ENCODE measurements at regions not wholly inside any gene's neighbourhood (a gene's known extent, or its start where the extent isn't known, plus 50 kb on each side); places are given as distances from the start of the nearest gene placed in this dataset.

DNA sequence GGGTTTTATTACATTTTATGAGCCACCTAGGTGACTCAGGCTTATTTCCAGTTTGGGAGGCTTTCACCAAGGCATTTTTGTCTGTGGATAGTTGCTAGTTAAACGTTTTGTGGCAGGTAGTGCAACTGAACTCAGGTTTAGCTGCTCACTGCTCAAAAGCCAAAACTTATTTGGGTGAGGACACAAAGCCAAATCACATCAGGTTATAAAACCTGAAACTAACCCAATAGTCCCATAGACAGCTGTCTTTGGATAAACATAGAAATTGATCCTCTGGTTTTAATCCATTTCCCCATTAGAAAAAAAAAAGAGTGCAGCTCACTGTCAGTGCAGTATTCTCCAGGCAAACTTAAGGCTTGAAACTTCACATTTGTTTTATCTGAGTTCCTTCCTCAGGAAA is 362.6 kb upstream of the TFPI start:
- Histone ChIP-seq H3K4me3 (replicated peaks in 1 of 3; ENCODE audit: low read depth in 2 of 3, low read length in 3 of 3) (no peak overlapping the region), H3K4me2 (replicated peaks; ENCODE audit: extremely low read depth, low read length, poor library complexity, severe bottlenecking) (no peak overlapping the region), H4K20me1 (ENCODE audit: insufficient read depth, low read length) (no peaks in the 10 kb centered on the region), H3K9ac (ENCODE audit: insufficient read depth, low read length, poor library complexity, severe bottlenecking) (no peak overlapping the region), H3K27me3 (ENCODE audit: control insufficient read depth in 2 of 2, insufficient read depth in 2 of 2, low read length in 2 of 2) (no peaks in the 10 kb centered on the region), H3K36me3 (replicated peaks in 1 of 2; ENCODE audit: control insufficient read depth in 1 of 2, insufficient read depth in 2 of 2, low read length in 2 of 2) (no peaks in the 10 kb centered on the region), H3K27ac (ENCODE audit: low read depth in 1 of 2, low read length in 2 of 2) (no peak overlapping the region), H3K79me2 (ENCODE audit: insufficient read depth, low read length) (no peaks in the 10 kb centered on the region), H3K4me1 (ENCODE audit: control insufficient read depth in 1 of 2, insufficient read depth in 2 of 2, low read length in 2 of 2) (no peaks in the 10 kb centered on the region), H3K9me3 (replicated peaks in 1 of 2; ENCODE audit: control insufficient read depth in 1 of 2, insufficient read depth in 1 of 2, low read length in 2 of 2) (no peaks in the 10 kb centered on the region), H2AFZ (ENCODE audit: insufficient read depth, low read depth, low read length, poor library complexity, severe bottlenecking) (no peak overlapping the region)
- H3K36me3 Mint-ChIP-seq: no peaks in the 10 kb centered on the region
- no peaks in the 10 kb centered on the region for H3K27me3 Mint-ChIP-seq (ENCODE audit: low read depth in 3 of 3)
- DNase-seq: no peak
- intact Hi-C loops (cut with micrococcal nuclease): no loop called here
- H3K9me3 Mint-ChIP-seq: peaks cover 0 to 6% (median 0%) of the 10 kb centered on the region in 7 donors
- no peak overlapping the region for H3K27ac Mint-ChIP-seq
- WGBS (ENCODE audit: insufficient coverage): 88% methylated on average over 1 of the region's 1 CpG
- H3K4me1 Mint-ChIP-seq: no peaks in the 10 kb centered on the region
- H3K4me3 Mint-ChIP-seq: no peak overlapping the region
- TF ChIP-seq CTCF (IDR thresholded peaks at IDR 0.05): no peak

DNA sequence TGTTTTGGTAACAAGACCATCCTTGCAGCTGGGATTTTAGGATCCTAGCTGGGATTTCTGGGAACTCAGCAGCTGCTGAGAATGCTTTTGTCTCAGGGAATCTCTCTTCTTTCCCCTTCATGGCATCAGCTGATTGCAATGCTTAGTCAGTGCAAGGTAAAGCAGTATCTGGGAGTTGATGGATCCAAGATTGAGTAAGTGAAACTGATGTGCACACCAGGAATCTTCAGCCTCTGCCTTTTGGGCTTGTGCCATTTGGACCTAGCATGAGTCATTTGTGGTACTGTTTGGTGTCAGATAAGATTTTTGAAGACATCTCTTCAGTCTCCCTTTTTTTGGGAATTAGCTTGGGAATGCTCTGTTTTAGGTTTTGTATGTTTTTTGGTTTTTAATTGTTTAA is 363.3 kb upstream of the TFPI start:
- no peak for TF ChIP-seq CTCF (IDR thresholded peaks at IDR 0.05)
- Histone ChIP-seq H3K79me2 (ENCODE audit: insufficient read depth, low read length) (no peaks in the 10 kb centered on the region), H3K4me3 (replicated peaks in 1 of 3; ENCODE audit: low read depth in 2 of 3, low read length in 3 of 3) (no peak overlapping the region), H3K27ac (ENCODE audit: low read depth in 1 of 2, low read length in 2 of 2) (no peak overlapping the region), H3K9me3 (replicated peaks in 1 of 2; ENCODE audit: control insufficient read depth in 1 of 2, insufficient read depth in 1 of 2, low read length in 2 of 2) (no peaks in the 10 kb centered on the region), H3K4me1 (ENCODE audit: control insufficient read depth in 1 of 2, insufficient read depth in 2 of 2, low read length in 2 of 2) (no peaks in the 10 kb centered on the region), H3K4me2 (replicated peaks; ENCODE audit: extremely low read depth, low read length, poor library complexity, severe bottlenecking) (no peak overlapping the region), H2AFZ (ENCODE audit: insufficient read depth, low read depth, low read length, poor library complexity, severe bottlenecking) (no peak overlapping the region), H3K9ac (ENCODE audit: insufficient read depth, low read length, poor library complexity, severe bottlenecking) (no peak overlapping the region), H4K20me1 (ENCODE audit: insufficient read depth, low read length) (no peaks in the 10 kb centered on the region), H3K27me3 (ENCODE audit: control insufficient read depth in 2 of 2, insufficient read depth in 2 of 2, low read length in 2 of 2) (no peaks in the 10 kb centered on the region), H3K36me3 (replicated peaks in 1 of 2; ENCODE audit: control insufficient read depth in 1 of 2, insufficient read depth in 2 of 2, low read length in 2 of 2) (no peaks in the 10 kb centered on the region)
- Mint-ChIP-seq H3K27me3 (ENCODE audit: low read depth in 3 of 3) (no peaks in the 10 kb centered on the region), H3K27ac (no peak overlapping the region), H3K4me3 (no peak overlapping the region), H3K4me1 (no peaks in the 10 kb centered on the region), H3K9me3 (peaks cover 0 to 6% (median 0%) of the 10 kb centered on the region in 7 donors), H3K36me3 (no peaks in the 10 kb centered on the region)
- DNase-seq: no peak
- intact Hi-C loops (cut with micrococcal nuclease): no loop called here

Measured in CD14-positive monocyte (primary cell).